WTC11 (cell line): ENCODE measurements at regions not wholly inside any gene's neighbourhood (a gene's known extent, or its start where the extent isn't known, plus 50 kb on each side); places are given as distances from the start of the nearest gene placed in this dataset.

Experiments used
- ATAC-seq: fragments of 200-7000 bp; cut with Tn5 transposase; 2 replicates; pipeline ENCODE4 v1.10.0; 2021; ENCODE audit warnings: mild to moderate bottlenecking, moderate library complexity
- CTCF ChIA-PET: fragments of 300-600 bp; sonication (Branson Sonifier 250); formaldehyde crosslinking; loops from one replicate; lab custom pipeline; 2021; ENCODE audit warnings: antibody characterized with exemption; lab: Charles Lee
- POLR2A ChIA-PET: fragments of 350-600 bp; sonication (Branson Sonifier 250); formaldehyde crosslinking; loops from one replicate; lab custom pipeline; 2021; ENCODE audit warnings: antibody characterized with exemption; lab: Charles Lee
- DNase-seq: peaks from one replicate; pipeline ENCODE4 v3.0.0; 2021; ENCODE audit warnings: low spot score
- H3K27ac Mint-ChIP-seq: 2 replicates; pipeline ENCODE4 v1.8.0; 2021; ENCODE audit warnings: mixed read lengths
- H3K27me3 Mint-ChIP-seq: 2 replicates; pipeline ENCODE4 v1.8.0; 2021; ENCODE audit warnings: low read depth, mild to moderate bottlenecking, moderate library complexity, mixed read lengths
- H3K36me3 Mint-ChIP-seq: 2 replicates; pipeline ENCODE4 v1.8.0; 2021; ENCODE audit warnings: mixed read lengths
- H3K4me1 Mint-ChIP-seq: 2 replicates; pipeline ENCODE4 v1.8.0; 2022; ENCODE audit warnings: mixed read lengths
- H3K4me3 Mint-ChIP-seq: 2 replicates; pipeline ENCODE4 v1.8.0; 2021; ENCODE audit warnings: mild to moderate bottlenecking, moderate library complexity, mixed read lengths
- H3K9me3 Mint-ChIP-seq: 2 replicates; pipeline ENCODE4 v1.8.0; 2021; ENCODE audit warnings: mixed read lengths
- AR ChIP-seq: fragments of 250-450 bp; sonication (Bioruptor Pico); IDR thresholded peaks from 2 replicates; pipeline ENCODE4 v1.9.0; 2021; ENCODE audit warnings: mild to moderate bottlenecking
- CDX4 ChIP-seq: fragments of 250-450 bp; sonication (Bioruptor Pico); IDR thresholded peaks from 2 replicates; pipeline ENCODE4 v1.9.0; 2021; ENCODE audit warnings: moderate library complexity, mild to moderate bottlenecking, inconsistent platforms, borderline replicate concordance
- CTCF ChIP-seq: fragments of 200-600 bp; IDR thresholded peaks from 2 replicates; pipeline ENCODE4 v1.8.0; 2022; ENCODE audit warnings: antibody characterized with exemption
- E2F1 ChIP-seq: sonication (generic); formaldehyde crosslinking; IDR thresholded peaks from 2 replicates; pipeline ENCODE4 v1.8.0; 2022; ENCODE audit warnings: mild to moderate bottlenecking, missing genetic modification reagents
- E2F4 ChIP-seq: sonication (generic); formaldehyde crosslinking; IDR thresholded peaks from 2 replicates; pipeline ENCODE4 v1.8.1; 2022; ENCODE audit warnings: low read depth, mild to moderate bottlenecking, moderate library complexity, missing genetic modification reagents, borderline replicate concordance
- E2F5 ChIP-seq: sonication (generic); formaldehyde crosslinking; IDR thresholded peaks from 2 replicates; pipeline ENCODE4 v1.8.1; 2022; ENCODE audit warnings: mild to moderate bottlenecking, moderate library complexity, missing genetic modification reagents
- EMX1 ChIP-seq: fragments of 250-450 bp; sonication (Bioruptor Pico); IDR thresholded peaks from 2 replicates; pipeline ENCODE4 v1.8.0; 2021; ENCODE audit warnings: mild to moderate bottlenecking
- FOXJ3 ChIP-seq: sonication (generic); formaldehyde crosslinking; IDR thresholded peaks from 2 replicates; pipeline ENCODE4 v1.9.0; 2021; ENCODE audit warnings: missing genetic modification reagents, mild to moderate bottlenecking, borderline replicate concordance
- FOXP4 ChIP-seq: sonication (generic); formaldehyde crosslinking; IDR thresholded peaks from 2 replicates; pipeline ENCODE4 v1.8.0; 2022; ENCODE audit warnings: mild to moderate bottlenecking, missing genetic modification reagents
- HMGXB4 ChIP-seq: sonication (generic); formaldehyde crosslinking; IDR thresholded peaks from 2 replicates; pipeline ENCODE4 v1.8.1; 2023; ENCODE audit warnings: mild to moderate bottlenecking, moderate library complexity, missing genetic modification reagents
- JUN ChIP-seq: sonication (generic); formaldehyde crosslinking; IDR thresholded peaks from 2 replicates; pipeline ENCODE4 v1.8.0; 2023; ENCODE audit warnings: mild to moderate bottlenecking, missing genetic modification reagents
- MAX ChIP-seq: sonication (generic); formaldehyde crosslinking; IDR thresholded peaks from 2 replicates; pipeline ENCODE4 v1.8.0; 2022; ENCODE audit warnings: mild to moderate bottlenecking, missing genetic modification reagents
- NFE2L1 ChIP-seq: sonication (generic); formaldehyde crosslinking; IDR thresholded peaks from 2 replicates; pipeline ENCODE4 v1.8.1; 2023; ENCODE audit warnings: missing genetic modification reagents
- SMAD4 ChIP-seq: sonication (generic); formaldehyde crosslinking; IDR thresholded peaks from 2 replicates; pipeline ENCODE4 v1.8.0; 2022; ENCODE audit warnings: mild to moderate bottlenecking, missing genetic modification reagents
- TEAD1 ChIP-seq: sonication (generic); formaldehyde crosslinking; IDR thresholded peaks from 2 replicates; pipeline ENCODE4 v1.8.0; 2022; ENCODE audit warnings: mild to moderate bottlenecking, missing genetic modification reagents
- TP53 ChIP-seq: sonication (generic); formaldehyde crosslinking; IDR thresholded peaks from 2 replicates; pipeline ENCODE4 v1.8.1; 2023; ENCODE audit warnings: mild to moderate bottlenecking, missing genetic modification reagents
- USF1 ChIP-seq: sonication (generic); formaldehyde crosslinking; IDR thresholded peaks from 2 replicates; pipeline ENCODE4 v1.8.0; 2022; ENCODE audit warnings: mild to moderate bottlenecking, missing genetic modification reagents
- USF2 ChIP-seq: sonication (generic); formaldehyde crosslinking; IDR thresholded peaks from 2 replicates; pipeline ENCODE4 v1.8.1; 2023; ENCODE audit warnings: mild to moderate bottlenecking, missing genetic modification reagents, moderate library complexity
- ZBTB21 ChIP-seq: sonication (generic); formaldehyde crosslinking; IDR thresholded peaks from 2 replicates; pipeline ENCODE4 v1.8.1; 2023; ENCODE audit warnings: mild to moderate bottlenecking, missing genetic modification reagents, borderline replicate concordance
- ZNF121 ChIP-seq: sonication (generic); formaldehyde crosslinking; IDR thresholded peaks from 2 replicates; pipeline ENCODE4 v1.8.0; 2023; ENCODE audit warnings: missing genetic modification reagents
- ZNF138 ChIP-seq: sonication (generic); formaldehyde crosslinking; conservative IDR thresholded peaks from 2 replicates; pipeline ENCODE4 v1.8.1; 2022; ENCODE audit warnings: mild to moderate bottlenecking, moderate library complexity, missing genetic modification reagents
- ZNF423 ChIP-seq: fragments of 250-450 bp; sonication (Bioruptor Pico); IDR thresholded peaks from 2 replicates; pipeline ENCODE4 v2.1.2; 2022; ENCODE audit warnings: mild to moderate bottlenecking, moderate library complexity

- no peak overlapping the region for H3K27ac Mint-ChIP-seq
- CTCF ChIA-PET, result no interaction called here
- no peaks in the 10 kb centered on the region for H3K4me1 Mint-ChIP-seq
- H3K9me3 Mint-ChIP-seq, result peaks cover 6% of the 10 kb centered on the region; the same call in 1 of the 2 replicates
- H3K27me3 Mint-ChIP-seq, result no peaks in the 10 kb centered on the region
- no peaks in the 10 kb centered on the region for H3K36me3 Mint-ChIP-seq
- H3K4me3 Mint-ChIP-seq, result no peak overlapping the region
- ATAC-seq (no peak), DNase-seq (no peak)
- POLR2A ChIA-PET, result no interaction called here
- no peak for TF ChIP-seq TEAD1 (CRISPR knock-in tag)
- TF ChIP-seq ZNF121, result no peak
- no peak for TF ChIP-seq ZNF423
- TF ChIP-seq E2F1, result no peak
- no peak for TF ChIP-seq CTCF
- TF ChIP-seq JUN (CRISPR knock-in tag), result no peak
- no peak for TF ChIP-seq USF2 (CRISPR knock-in tag)
- TF ChIP-seq FOXP4 (CRISPR knock-in tag), result no peak
- TF ChIP-seq ZNF138, result no peak
Observed at GRCh38 chr6:140609956-140610355, 1235.5 kb upstream of the CITED2 start.

- Mint-ChIP-seq H3K9me3 (peaks cover 6% of the 10 kb centered on the region; the same call in 1 of the 2 replicates), H3K27ac (no peak overlapping the region), H3K36me3 (no peaks in the 10 kb centered on the region), H3K27me3 (no peaks in the 10 kb centered on the region), H3K4me3 (no peak overlapping the region), H3K4me1 (no peaks in the 10 kb centered on the region)
- DNase-seq, result no peak
- POLR2A ChIA-PET, result no interaction called here
- CTCF ChIA-PET, result no interaction called here
- no peak for ATAC-seq
- TF ChIP-seq HMGXB4 (CRISPR knock-in tag), result no peak
- no peak for TF ChIP-seq MAX (CRISPR knock-in tag)
- TF ChIP-seq AR (CRISPR knock-in tag), result no peak
- no peak for TF ChIP-seq TP53 (CRISPR knock-in tag)
- no peak for TF ChIP-seq E2F4 (CRISPR knock-in tag)
- TF ChIP-seq NFE2L1 (CRISPR knock-in tag), result no peak
- no peak for TF ChIP-seq EMX1 (CRISPR knock-in tag)
- TF ChIP-seq USF1 (CRISPR knock-in tag), result no peak
- TF ChIP-seq E2F5 (CRISPR knock-in tag), result no peak
- TF ChIP-seq FOXJ3, result no peak
- no peak for TF ChIP-seq SMAD4 (CRISPR knock-in tag)
- no peak for TF ChIP-seq CDX4 (CRISPR knock-in tag)
- TF ChIP-seq ZBTB21 (CRISPR knock-in tag), result no peak
Observed at GRCh38 chr6:140609321-140609720, 1234.9 kb upstream of the CITED2 start.
